Osteocyte (in vitro differentiated cells): ENCODE measurements at regions not wholly inside any gene's neighbourhood (a gene's known extent, or its start where the extent isn't known, plus 50 kb on each side); places are given as distances from the start of the nearest gene placed in this dataset.
A peak's percentile ranks its signal among the peaks of the same experiment; 100 is the strongest.

Experiments
- DNase-seq: peaks from one replicate; pipeline ENCODE4 v3.0.0; 2021; ENCODE audit warnings: mixed read lengths; ENCODE audit not compliant: unreplicated experiment; ENCODE audit errors: extremely low spot score
- H3K27ac Mint-ChIP-seq: one replicate; pipeline ENCODE4 v1.8.0; 2021; ENCODE audit warnings: mild to moderate bottlenecking, mixed read lengths; ENCODE audit not compliant: unreplicated experiment
- H3K27me3 Mint-ChIP-seq: one replicate; pipeline ENCODE4 v1.8.0; 2021; ENCODE audit warnings: mixed read lengths; ENCODE audit not compliant: unreplicated experiment
- H3K36me3 Mint-ChIP-seq: one replicate; pipeline ENCODE4 v1.8.0; 2021; ENCODE audit warnings: mixed read lengths; ENCODE audit not compliant: unreplicated experiment
- H3K4me1 Mint-ChIP-seq: one replicate; pipeline ENCODE4 v1.8.0; 2021; ENCODE audit warnings: mixed read lengths; ENCODE audit not compliant: unreplicated experiment
- H3K4me3 Mint-ChIP-seq: one replicate; pipeline ENCODE4 v1.8.0; 2021; ENCODE audit warnings: mild to moderate bottlenecking, moderate library complexity, mixed read lengths; ENCODE audit not compliant: unreplicated experiment
- H3K9me3 Mint-ChIP-seq: one replicate; pipeline ENCODE4 v1.8.0; 2021; ENCODE audit warnings: mixed read lengths; ENCODE audit not compliant: unreplicated experiment
- TF ChIP-seq, protein P1 (sequence below): fragments of 200-600 bp; sonication (generic); IDR thresholded peaks from 2 replicates; pipeline ENCODE4 v1.5.0; 2021; ENCODE audit warnings: antibody characterized with exemption, mild to moderate bottlenecking, moderate library complexity

DNA sequence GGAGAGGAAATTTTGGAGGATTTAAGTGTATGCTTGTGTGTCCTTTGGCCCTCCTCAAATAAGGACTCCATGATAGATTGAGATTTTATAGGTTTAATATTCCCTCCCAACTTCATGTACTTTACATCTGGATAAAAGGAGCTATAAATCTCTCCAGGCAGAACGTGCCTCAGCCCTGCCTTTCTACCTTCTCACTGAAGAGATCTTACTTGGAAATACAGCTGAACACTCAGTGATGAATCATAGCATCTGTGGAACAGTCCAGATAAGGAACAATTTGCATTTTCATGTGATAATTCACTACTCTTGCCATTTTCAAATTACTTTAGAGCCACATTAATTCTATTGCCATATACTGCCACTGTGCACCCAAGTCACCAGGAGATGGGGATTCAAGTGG is 364.6 kb upstream of the PODXL start:
- peaks cover 48% of the 10 kb centered on the region for H3K27me3 Mint-ChIP-seq
- TF ChIP-seq, protein P1, sequence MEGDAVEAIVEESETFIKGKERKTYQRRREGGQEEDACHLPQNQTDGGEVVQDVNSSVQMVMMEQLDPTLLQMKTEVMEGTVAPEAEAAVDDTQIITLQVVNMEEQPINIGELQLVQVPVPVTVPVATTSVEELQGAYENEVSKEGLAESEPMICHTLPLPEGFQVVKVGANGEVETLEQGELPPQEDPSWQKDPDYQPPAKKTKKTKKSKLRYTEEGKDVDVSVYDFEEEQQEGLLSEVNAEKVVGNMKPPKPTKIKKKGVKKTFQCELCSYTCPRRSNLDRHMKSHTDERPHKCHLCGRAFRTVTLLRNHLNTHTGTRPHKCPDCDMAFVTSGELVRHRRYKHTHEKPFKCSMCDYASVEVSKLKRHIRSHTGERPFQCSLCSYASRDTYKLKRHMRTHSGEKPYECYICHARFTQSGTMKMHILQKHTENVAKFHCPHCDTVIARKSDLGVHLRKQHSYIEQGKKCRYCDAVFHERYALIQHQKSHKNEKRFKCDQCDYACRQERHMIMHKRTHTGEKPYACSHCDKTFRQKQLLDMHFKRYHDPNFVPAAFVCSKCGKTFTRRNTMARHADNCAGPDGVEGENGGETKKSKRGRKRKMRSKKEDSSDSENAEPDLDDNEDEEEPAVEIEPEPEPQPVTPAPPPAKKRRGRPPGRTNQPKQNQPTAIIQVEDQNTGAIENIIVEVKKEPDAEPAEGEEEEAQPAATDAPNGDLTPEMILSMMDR: no peak
- H3K4me3 Mint-ChIP-seq: no peak overlapping the region
- no peaks in the 10 kb centered on the region for H3K4me1 Mint-ChIP-seq
- no peak overlapping the region for H3K27ac Mint-ChIP-seq
- DNase-seq: no peak
- H3K9me3 Mint-ChIP-seq: peaks cover 8% of the 10 kb centered on the region
- H3K36me3 Mint-ChIP-seq: no peaks in the 10 kb centered on the region

DNA sequence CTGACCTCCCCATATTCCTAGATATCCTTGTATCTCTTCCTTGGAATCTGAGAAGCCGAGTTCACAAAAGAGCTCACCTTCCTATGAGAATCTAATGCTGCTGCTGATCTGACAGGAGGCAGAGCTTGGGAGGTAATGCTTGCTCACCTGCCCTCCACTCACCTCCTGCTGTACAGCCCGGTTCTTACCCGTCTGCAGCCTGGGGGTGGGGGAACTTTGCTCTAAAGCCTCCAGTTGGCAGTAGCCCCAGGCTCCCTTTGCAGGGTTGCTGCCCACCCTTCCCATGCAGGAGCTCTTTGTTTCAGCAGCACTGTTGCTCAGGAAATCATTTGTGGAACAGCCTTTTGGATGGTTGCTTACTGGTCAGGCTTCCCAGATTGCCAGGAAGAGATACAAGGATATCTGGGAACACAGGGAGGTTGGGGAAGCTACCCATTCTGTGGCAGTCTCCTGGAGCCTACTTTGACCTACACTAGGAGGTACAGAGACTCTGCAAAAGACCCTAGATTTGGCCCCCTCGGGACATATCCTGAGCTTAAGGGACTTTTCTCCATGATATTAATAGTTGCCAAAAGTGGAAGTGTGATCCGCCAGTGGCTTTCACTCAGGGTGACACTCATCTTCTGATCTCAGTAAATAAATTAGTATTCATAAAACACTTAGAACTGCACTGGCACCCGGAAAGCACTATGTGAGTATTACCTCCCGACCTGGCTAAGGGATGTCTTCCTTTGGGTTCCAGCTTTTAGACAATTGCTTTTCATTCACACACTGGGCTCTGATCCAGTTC is 363.7 kb upstream of the PODXL start:
- Mint-ChIP-seq H3K27ac (no peak overlapping the region), H3K4me1 (no peaks in the 10 kb centered on the region), H3K36me3 (no peaks in the 10 kb centered on the region), H3K4me3 (no peak overlapping the region), H3K9me3 (peaks cover 8% of the 10 kb centered on the region), H3K27me3 (peaks cover 46% of the 10 kb centered on the region)
- TF ChIP-seq, protein P1: no peak
- DNase-seq: no peak

DNA sequence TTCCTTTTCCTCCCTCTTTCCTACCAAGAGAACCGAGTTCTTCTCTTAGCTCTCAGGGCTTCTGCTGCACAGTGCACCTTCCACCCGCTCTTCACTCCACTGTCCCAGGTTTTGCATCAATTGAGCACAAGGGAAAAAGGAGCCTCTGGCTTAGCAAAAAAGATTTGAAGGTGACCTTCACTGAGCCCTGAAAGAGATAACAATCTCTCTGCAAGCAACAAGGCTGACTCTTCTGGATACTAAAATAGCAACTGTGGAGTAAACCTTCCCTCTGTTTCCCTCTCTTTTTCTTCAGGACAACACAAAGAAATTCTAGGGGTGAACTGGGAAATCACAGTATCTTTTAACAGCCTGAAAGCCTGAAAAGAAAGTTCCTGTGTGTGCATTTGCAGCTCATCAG is 354.7 kb upstream of the PODXL start:
- Mint-ChIP-seq H3K9me3 (no peaks in the 10 kb centered on the region), H3K4me3 (no peak overlapping the region), H3K27me3 (peaks cover 18% of the 10 kb centered on the region), H3K36me3 (no peaks in the 10 kb centered on the region), H3K27ac (no peak overlapping the region), H3K4me1 (no peaks in the 10 kb centered on the region)
- DNase-seq: no peak
- TF ChIP-seq, protein P1: no peak

DNA sequence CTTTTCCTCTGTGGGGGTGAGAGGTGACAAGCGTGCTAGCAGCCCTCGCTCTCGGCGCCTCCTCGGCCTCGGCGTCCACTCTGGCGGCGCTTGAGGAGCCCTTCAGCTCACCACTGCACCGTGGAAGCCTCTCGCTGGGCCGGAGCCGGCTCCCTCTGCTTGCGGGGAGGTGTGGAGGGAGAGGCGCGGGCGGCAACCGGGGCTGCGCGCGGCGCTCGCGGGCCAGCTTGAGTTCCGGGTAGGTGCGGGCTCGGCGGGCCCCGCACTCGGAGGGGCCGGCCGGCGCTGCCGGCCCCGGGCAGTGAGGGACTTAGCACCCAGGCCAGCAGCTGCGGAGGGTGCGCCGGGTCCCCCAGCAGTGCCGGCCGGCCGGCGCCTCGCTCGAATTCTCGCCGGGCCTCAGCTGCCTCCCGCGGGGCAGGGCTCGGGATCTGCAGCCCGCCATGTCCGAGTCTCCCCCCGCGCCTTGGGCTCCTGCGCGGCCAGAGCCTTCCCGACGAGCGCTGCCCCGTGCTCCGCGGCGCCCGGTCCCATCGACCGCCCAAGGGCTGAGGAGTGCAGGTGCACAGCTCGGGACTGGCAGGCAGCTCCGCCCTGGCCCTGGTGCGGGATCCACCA is 352.8 kb upstream of the PODXL start:
- TF ChIP-seq, protein P1: no peak
- H3K9me3 Mint-ChIP-seq: no peaks in the 10 kb centered on the region
- no peaks in the 10 kb centered on the region for H3K36me3 Mint-ChIP-seq
- no peak overlapping the region for H3K4me3 Mint-ChIP-seq
- no peaks in the 10 kb centered on the region for H3K4me1 Mint-ChIP-seq
- DNase-seq: peak; percentile 79
- peaks cover 14% of the 10 kb centered on the region for H3K27me3 Mint-ChIP-seq
- H3K27ac Mint-ChIP-seq: no peak overlapping the region

DNA sequence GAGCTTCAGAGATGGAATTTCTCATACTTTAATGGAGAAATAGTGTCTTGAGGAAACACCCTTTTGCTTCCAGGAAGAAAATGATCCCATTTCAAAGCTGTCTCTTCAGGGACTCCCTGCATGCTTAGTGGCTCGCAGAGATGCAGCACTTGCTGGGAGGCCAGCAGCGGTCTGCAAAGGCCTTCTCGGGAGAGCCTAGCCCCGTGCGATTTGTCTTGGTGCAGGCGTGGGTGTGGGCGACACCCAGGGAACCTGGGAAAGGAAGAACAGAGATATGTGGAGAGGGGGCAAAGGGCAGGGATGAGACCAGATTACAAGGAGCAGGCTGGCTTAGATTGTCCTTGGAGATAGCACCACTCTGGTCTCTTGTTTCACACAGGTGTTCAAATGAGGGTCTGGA is 352.3 kb upstream of the PODXL start:
- Mint-ChIP-seq H3K4me1 (no peaks in the 10 kb centered on the region), H3K9me3 (no peaks in the 10 kb centered on the region), H3K36me3 (no peaks in the 10 kb centered on the region), H3K27ac (peak overlapping the region; percentile 50), H3K27me3 (peaks cover 14% of the 10 kb centered on the region), H3K4me3 (no peak overlapping the region)
- TF ChIP-seq, protein P1: no peak
- peak; percentile 62 for DNase-seq
